OCI-LY1 (cell line): ENCODE measurements at regions not wholly inside any gene's neighbourhood (a gene's known extent, or its start where the extent isn't known, plus 50 kb on each side); places are given as distances from the start of the nearest gene placed in this dataset.

Source experiments
- H2AFZ ChIP-seq: fragments of 200-600 bp; sonication (generic), shearing (Covaris generic); 2 replicates; pipeline ENCODE4 v1.6.0; 2014; ENCODE audit warnings: antibody characterized with exemption, mild to moderate bottlenecking, low read length
- H3F3A ChIP-seq: fragments of 200-600 bp; sonication (generic), shearing (Covaris generic); 2 replicates; pipeline ENCODE4 v1.6.0; 2014; ENCODE audit warnings: mild to moderate bottlenecking, antibody characterized with exemption, low read length, moderate library complexity; ENCODE audit not compliant: insufficient read depth
- H3K27ac ChIP-seq: fragments of 200-600 bp; sonication (generic); 2 replicates; pipeline ENCODE4 v1.5.1; 2014; ENCODE audit warnings: low read length, mixed run types, mild to moderate bottlenecking, low read depth; ENCODE audit not compliant: poor library complexity, severe bottlenecking
- H3K27me3 ChIP-seq: fragments of 200-600 bp; sonication (generic); 2 replicates; pipeline ENCODE4 v1.6.0; 2014; ENCODE audit warnings: antibody characterized with exemption, mild to moderate bottlenecking, low read length, moderate library complexity; ENCODE audit not compliant: insufficient read depth
- H3K36me3 ChIP-seq: fragments of 200-600 bp; sonication (generic); 2 replicates; pipeline ENCODE4 v1.6.1; 2014; ENCODE audit warnings: mild to moderate bottlenecking, antibody characterized with exemption, low read length, moderate library complexity, mixed read lengths; ENCODE audit not compliant: insufficient read depth
- H3K4me1 ChIP-seq: fragments of 200-600 bp; sonication (generic); 2 replicates; pipeline ENCODE4 v1.5.1; 2014; ENCODE audit warnings: mild to moderate bottlenecking, low read length, moderate library complexity; ENCODE audit not compliant: insufficient read depth, severe bottlenecking
- H3K4me2 ChIP-seq: fragments of 200-600 bp; sonication (generic), shearing (Covaris generic); 2 replicates; pipeline ENCODE4 v1.6.1; 2014; ENCODE audit warnings: low read length
- H3K4me3 ChIP-seq: fragments of 200-600 bp; sonication (generic); 2 replicates; pipeline ENCODE4 v1.5.1; 2014; ENCODE audit warnings: low read length, low read depth, mild to moderate bottlenecking, mixed read lengths; ENCODE audit not compliant: poor library complexity, severe bottlenecking
- H3K79me2 ChIP-seq: fragments of 200-600 bp; shearing (Covaris generic); 2 replicates; pipeline ENCODE4 v1.6.1; 2016; ENCODE audit warnings: mixed run types, low read length, mixed read lengths; ENCODE audit not compliant: insufficient read depth
- H3K9ac ChIP-seq: fragments of 200-600 bp; sonication (generic), shearing (Covaris generic); 2 replicates; pipeline ENCODE4 v1.6.1; 2014; ENCODE audit warnings: mild to moderate bottlenecking, low read length, mixed read lengths
- H3K9me2 ChIP-seq: fragments of 200-600 bp; sonication (generic), shearing (Covaris generic); 2 replicates; pipeline ENCODE4 v1.6.1; 2014; ENCODE audit warnings: low read depth, mild to moderate bottlenecking, low read length, mixed read lengths
- H3K9me3 ChIP-seq: fragments of 200-600 bp; shearing (Covaris generic); 2 replicates; pipeline ENCODE4 v1.6.1; 2014; ENCODE audit warnings: low read length, mixed read lengths
- H4K20me1 ChIP-seq: fragments of 200-600 bp; sonication (generic), shearing (Covaris generic); 2 replicates; pipeline ENCODE4 v1.6.0; 2016; ENCODE audit warnings: mild to moderate bottlenecking, low read length; ENCODE audit not compliant: insufficient read depth
- CTCF ChIP-seq: fragments of 200-600 bp; sonication (generic), shearing (Covaris generic); IDR thresholded peaks from 2 replicates; pipeline ENCODE4 v1.5.1; 2017; ENCODE audit warnings: mild to moderate bottlenecking, antibody characterized with exemption, low read length, moderate library complexity, mixed read lengths
- EZH2 ChIP-seq: fragments of 200-600 bp; sonication (generic), shearing (Covaris generic); IDR thresholded peaks from 2 replicates; pipeline ENCODE4 v1.8.0; 2017; ENCODE audit warnings: borderline replicate concordance, mixed run types, mild to moderate bottlenecking, antibody characterized with exemption, low read length, moderate library complexity, mixed read lengths

GRCh38 chr6:14814016-14814415, 431.9 kb upstream of the JARID2 start:
- no peaks in the 10 kb centered on the region for H4K20me1 ChIP-seq
- H3K9me2 ChIP-seq: no peaks in the 10 kb centered on the region
- H3K79me2 ChIP-seq: no peaks in the 10 kb centered on the region
- H3F3A ChIP-seq: no peaks in the 10 kb centered on the region
- H3K4me2 ChIP-seq: no peak overlapping the region
- H3K36me3 ChIP-seq: no peaks in the 10 kb centered on the region
- TF ChIP-seq EZH2 (no peak), CTCF (no peak)
- H3K27ac ChIP-seq: no peak overlapping the region
- no peak overlapping the region for H3K9ac ChIP-seq
- H3K4me1 ChIP-seq: no peaks in the 10 kb centered on the region
- H3K4me3 ChIP-seq: no peak overlapping the region
- no peaks in the 10 kb centered on the region for H3K9me3 ChIP-seq
- H2AFZ ChIP-seq: no peak overlapping the region
- no peaks in the 10 kb centered on the region for H3K27me3 ChIP-seq

GRCh38 chr6:14816116-14816859, 429.6 kb upstream of the JARID2 start:
- no peaks in the 10 kb centered on the region for H3K79me2 ChIP-seq
- no peak overlapping the region for H2AFZ ChIP-seq
- no peak overlapping the region for H3K9ac ChIP-seq
- H3K27me3 ChIP-seq: no peaks in the 10 kb centered on the region
- H3K4me1 ChIP-seq: no peaks in the 10 kb centered on the region
- H3K9me2 ChIP-seq: no peaks in the 10 kb centered on the region
- H3F3A ChIP-seq: no peaks in the 10 kb centered on the region
- TF ChIP-seq EZH2: no peak
- TF ChIP-seq CTCF: no peak
- no peak overlapping the region for H3K4me2 ChIP-seq
- H3K36me3 ChIP-seq: no peaks in the 10 kb centered on the region
- no peaks in the 10 kb centered on the region for H4K20me1 ChIP-seq
- no peak overlapping the region for H3K4me3 ChIP-seq
- no peaks in the 10 kb centered on the region for H3K9me3 ChIP-seq
- H3K27ac ChIP-seq: no peak overlapping the region

GRCh38 chr6:14817074-14817473, 428.8 kb upstream of the JARID2 start:
- no peaks in the 10 kb centered on the region for H3K79me2 ChIP-seq
- H3K9ac ChIP-seq: no peak overlapping the region
- H3K27me3 ChIP-seq: no peaks in the 10 kb centered on the region
- no peaks in the 10 kb centered on the region for H3F3A ChIP-seq
- no peaks in the 10 kb centered on the region for H3K4me1 ChIP-seq
- no peak overlapping the region for H2AFZ ChIP-seq
- H3K4me2 ChIP-seq: no peak overlapping the region
- no peaks in the 10 kb centered on the region for H3K36me3 ChIP-seq
- H3K4me3 ChIP-seq: no peak overlapping the region
- H3K9me3 ChIP-seq: no peaks in the 10 kb centered on the region
- no peaks in the 10 kb centered on the region for H4K20me1 ChIP-seq
- no peak overlapping the region for H3K27ac ChIP-seq
- TF ChIP-seq EZH2: no peak
- TF ChIP-seq CTCF: no peak
- no peaks in the 10 kb centered on the region for H3K9me2 ChIP-seq
